ENCODE measurements at regions not wholly inside any gene's neighbourhood (a gene's known extent, or its start where the extent isn't known, plus 50 kb on each side); places are given as distances from the start of the nearest gene placed in this dataset.

DNA sequence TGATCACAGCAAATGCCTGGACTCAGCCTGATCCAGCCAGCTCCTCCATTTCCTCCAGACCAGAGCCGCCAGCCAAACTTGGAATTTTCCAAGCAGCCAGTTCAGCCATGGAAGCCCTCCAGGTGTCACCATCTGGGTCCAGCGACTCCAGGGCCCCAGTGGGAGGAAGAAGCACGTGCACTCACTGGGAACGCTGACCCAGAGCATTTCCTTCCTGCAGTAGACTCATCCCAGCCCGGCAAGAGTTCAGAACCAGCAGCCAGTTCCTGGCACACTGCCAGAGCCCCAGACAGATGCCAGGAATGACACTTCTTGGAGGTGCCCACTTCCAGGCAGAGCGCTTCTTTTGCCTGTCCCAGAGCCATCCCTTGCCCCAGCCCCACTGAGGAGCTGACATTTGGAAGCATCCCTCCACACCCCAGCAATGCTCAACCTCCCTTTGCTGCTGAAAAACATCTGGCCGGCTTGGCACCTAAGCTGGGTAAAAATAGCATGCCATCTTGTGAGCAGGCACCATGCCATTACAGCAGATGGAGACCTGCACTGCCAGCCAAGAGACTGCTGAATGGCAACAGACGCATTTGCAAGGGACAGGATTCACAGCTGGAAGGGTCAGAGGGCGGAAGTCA, 460.3 kb upstream of the PROK2 start:
- TF ChIP-seq EZH2phosphoT487 (IDR thresholded peaks at IDR 0.05) = no peak
- TF ChIP-seq, protein P1, sequence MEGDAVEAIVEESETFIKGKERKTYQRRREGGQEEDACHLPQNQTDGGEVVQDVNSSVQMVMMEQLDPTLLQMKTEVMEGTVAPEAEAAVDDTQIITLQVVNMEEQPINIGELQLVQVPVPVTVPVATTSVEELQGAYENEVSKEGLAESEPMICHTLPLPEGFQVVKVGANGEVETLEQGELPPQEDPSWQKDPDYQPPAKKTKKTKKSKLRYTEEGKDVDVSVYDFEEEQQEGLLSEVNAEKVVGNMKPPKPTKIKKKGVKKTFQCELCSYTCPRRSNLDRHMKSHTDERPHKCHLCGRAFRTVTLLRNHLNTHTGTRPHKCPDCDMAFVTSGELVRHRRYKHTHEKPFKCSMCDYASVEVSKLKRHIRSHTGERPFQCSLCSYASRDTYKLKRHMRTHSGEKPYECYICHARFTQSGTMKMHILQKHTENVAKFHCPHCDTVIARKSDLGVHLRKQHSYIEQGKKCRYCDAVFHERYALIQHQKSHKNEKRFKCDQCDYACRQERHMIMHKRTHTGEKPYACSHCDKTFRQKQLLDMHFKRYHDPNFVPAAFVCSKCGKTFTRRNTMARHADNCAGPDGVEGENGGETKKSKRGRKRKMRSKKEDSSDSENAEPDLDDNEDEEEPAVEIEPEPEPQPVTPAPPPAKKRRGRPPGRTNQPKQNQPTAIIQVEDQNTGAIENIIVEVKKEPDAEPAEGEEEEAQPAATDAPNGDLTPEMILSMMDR (IDR thresholded peaks at IDR 0.05) = no peak
